ENCODE measurements at regions not wholly inside any gene's neighbourhood (a gene's known extent, or its start where the extent isn't known, plus 50 kb on each side); places are given as distances from the start of the nearest gene placed in this dataset.

DNA sequence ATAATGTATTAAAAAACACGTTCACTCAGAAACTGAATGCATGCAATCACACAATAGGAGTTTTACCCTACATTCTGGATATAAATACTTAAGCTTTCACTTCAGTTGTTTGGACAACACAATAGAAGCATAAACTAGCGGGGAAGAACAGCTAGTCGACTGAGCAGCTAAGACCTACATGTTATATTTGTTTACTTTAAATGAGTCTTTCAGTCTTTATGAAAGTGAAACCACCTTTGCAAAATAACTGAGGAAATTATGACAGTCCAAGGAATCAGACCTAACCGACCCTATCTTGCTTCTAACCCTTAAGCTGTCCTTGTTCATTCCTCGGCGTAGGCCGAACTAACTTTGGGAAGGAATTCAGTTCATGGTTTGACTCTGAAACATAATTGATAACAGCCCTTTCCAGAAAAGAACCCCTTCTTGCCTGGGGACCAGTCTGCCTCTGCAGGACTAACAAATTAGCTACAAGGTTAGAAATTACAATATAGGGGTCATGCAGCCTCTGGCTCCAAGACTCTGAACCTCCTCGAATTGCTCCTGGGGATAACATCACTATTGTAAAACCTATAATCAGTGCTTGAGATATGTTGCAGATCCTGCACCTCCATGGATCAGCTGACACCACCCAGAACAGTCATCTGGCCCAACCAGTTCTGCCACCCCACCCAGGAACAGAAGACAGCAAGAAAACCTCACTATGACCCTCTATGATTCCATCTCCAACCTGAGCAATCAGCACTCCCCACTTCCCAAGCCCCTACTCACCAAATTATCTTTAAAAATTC, 185.1 kb upstream of the KLF6 start:
- intact Hi-C loops (cut with micrococcal nuclease), result loop anchor here (1.0 to 10.0 kb wide), 7 partner anchors 9 to 515 kb away; no protein-coding TSS in a partner anchor
- Mint-ChIP-seq H3K4me1 (peaks cover 41 to 67% (median 54%) of the 10 kb centered on the region in 7 donors), H3K9me3 (peaks cover 0 to 19% (median 1%) of the 10 kb centered on the region in 11 donors), H3K27ac (peak overlapping the region; percentile 86 to 98 (median 95)), H3K27me3 (no peaks in the 10 kb centered on the region), H3K36me3 (peaks cover 3 to 37% (median 5%) of the 10 kb centered on the region in 5 donors), H3K4me3 (peak overlapping the region; percentile 25 to 88 (median 63))
- Histone ChIP-seq H3K4me3 (ENCODE audit: low read length) (peak overlapping the region; percentile 24), H3K27ac (ENCODE audit: low read depth, low read length) (peak overlapping the region; percentile 47), H3K4me1 (ENCODE audit: control insufficient read depth in 2 of 2, insufficient read depth in 2 of 2, low read length in 2 of 2) (peaks cover 50 to 51% of the 10 kb centered on the region in 2 donors), H3K9me3 (ENCODE audit: control insufficient read depth in 2 of 3, low read length in 3 of 3) (no peaks in the 10 kb centered on the region), H3K36me3 (ENCODE audit: control insufficient read depth in 2 of 3, insufficient read depth in 3 of 3, low read length in 3 of 3) (no peaks in the 10 kb centered on the region), H3K27me3 (ENCODE audit: control insufficient read depth in 2 of 2, insufficient read depth in 2 of 2, low read length in 2 of 2) (no peaks in the 10 kb centered on the region)
- DNase-seq, result no peak
- CTCF ChIA-PET, result interaction anchor here (0.7 kb wide), 1 partner anchor 36 kb away, joined by 3 read pairs; no protein-coding TSS in a partner anchor
- POLR2A ChIA-PET, result interaction anchor here (0.6 to 3.4 kb wide), 7 partner anchors 10 to 192 kb away, joined by 3 to 22 read pairs (median 4); partner anchors contain the start of gene KLF6
- no peak for ATAC-seq

DNA sequence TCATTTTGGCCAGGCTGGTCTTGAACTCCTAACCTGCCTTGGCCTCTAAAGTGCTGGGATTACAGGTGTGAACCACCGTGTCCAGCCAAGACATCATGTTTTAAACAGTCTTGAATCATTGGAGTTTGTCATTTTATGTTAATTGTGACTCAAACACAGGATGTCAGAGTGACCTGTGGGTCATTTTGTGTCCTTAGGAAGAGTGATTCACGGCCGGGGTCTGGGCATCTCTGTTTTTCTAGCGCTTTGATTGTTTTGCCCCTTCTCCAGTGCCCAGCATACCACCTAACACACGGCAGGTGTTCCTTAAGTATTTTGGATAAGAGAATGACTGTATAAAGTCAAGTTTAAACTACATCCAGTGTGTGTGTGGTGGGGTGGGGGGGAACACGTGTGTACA, 183.7 kb upstream of the KLF6 start:
- peaks cover 0 to 37% (median 4%) of the 10 kb centered on the region in 5 donors for H3K36me3 Mint-ChIP-seq
- Histone ChIP-seq H3K9me3 (ENCODE audit: control insufficient read depth in 2 of 3, low read length in 3 of 3) (no peaks in the 10 kb centered on the region), H3K36me3 (ENCODE audit: control insufficient read depth in 2 of 3, insufficient read depth in 3 of 3, low read length in 3 of 3) (no peaks in the 10 kb centered on the region), H3K27me3 (ENCODE audit: control insufficient read depth in 2 of 2, insufficient read depth in 2 of 2, low read length in 2 of 2) (no peaks in the 10 kb centered on the region), H3K27ac (ENCODE audit: low read depth, low read length) (no peak overlapping the region), H3K4me3 (ENCODE audit: low read length) (no peak overlapping the region), H3K4me1 (ENCODE audit: control insufficient read depth in 2 of 2, insufficient read depth in 2 of 2, low read length in 2 of 2) (peaks cover 49 to 51% of the 10 kb centered on the region in 2 donors)
- intact Hi-C loops (cut with micrococcal nuclease), result no loop called here
- DNase-seq, result no peak
- POLR2A ChIA-PET, result interaction anchor here (1.1 to 3.4 kb wide), 2 partner anchors 10 to 185 kb away, joined by 3 to 22 read pairs; partner anchors contain the start of gene KLF6
- no peak overlapping the region for H3K4me3 Mint-ChIP-seq
- no peaks in the 10 kb centered on the region for H3K27me3 Mint-ChIP-seq
- peak overlapping the region in 4 of 9 donors; percentile 19 to 98 (median 72) for H3K27ac Mint-ChIP-seq
- H3K9me3 Mint-ChIP-seq, result peaks cover 0 to 19% (median 1%) of the 10 kb centered on the region in 11 donors
- CTCF ChIA-PET, result no interaction called here
- no peak for ATAC-seq
- H3K4me1 Mint-ChIP-seq, result peaks cover 38 to 61% (median 46%) of the 10 kb centered on the region in 7 donors

DNA sequence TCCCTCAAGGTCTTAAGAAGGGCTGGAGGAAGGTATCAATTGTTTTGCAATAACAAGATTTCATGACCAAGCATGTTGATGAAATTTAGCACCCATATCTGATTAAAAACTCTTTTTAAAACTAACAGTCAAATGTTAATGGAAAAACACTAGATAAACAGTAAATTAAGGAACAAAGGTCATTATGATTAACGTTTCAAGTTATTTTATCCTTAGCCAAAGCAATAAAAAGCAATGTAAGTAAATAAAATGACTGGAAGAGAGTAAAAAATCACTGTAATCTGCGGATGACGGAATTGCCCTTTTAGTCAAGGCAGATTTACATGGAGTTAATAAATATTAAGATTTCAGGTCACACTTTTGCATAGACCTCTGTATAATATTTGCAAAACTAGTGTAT, 179.5 kb upstream of the KLF6 start:
- peaks cover 0 to 30% (median 4%) of the 10 kb centered on the region in 5 donors for H3K36me3 Mint-ChIP-seq
- H3K9me3 ChIP-seq (ENCODE audit: control insufficient read depth in 2 of 3, low read length in 3 of 3), result no peaks in the 10 kb centered on the region
- H3K9me3 Mint-ChIP-seq, result peaks cover 0 to 17% (median 1%) of the 10 kb centered on the region in 11 donors
- H3K27ac ChIP-seq (ENCODE audit: low read depth, low read length), result no peak overlapping the region
- no peak overlapping the region for H3K27ac Mint-ChIP-seq
- no peak overlapping the region for H3K4me3 Mint-ChIP-seq
- H3K4me3 ChIP-seq (ENCODE audit: low read length), result no peak overlapping the region
- H3K4me1 ChIP-seq (ENCODE audit: control insufficient read depth in 2 of 2, insufficient read depth in 2 of 2, low read length in 2 of 2), result peaks cover 20 to 42% of the 10 kb centered on the region in 2 donors
- CTCF ChIA-PET, result no interaction called here
- no peaks in the 10 kb centered on the region for H3K36me3 ChIP-seq (ENCODE audit: control insufficient read depth in 2 of 3, insufficient read depth in 3 of 3, low read length in 3 of 3)
- H3K27me3 Mint-ChIP-seq, result no peaks in the 10 kb centered on the region
- no peak for DNase-seq
- H3K27me3 ChIP-seq (ENCODE audit: control insufficient read depth in 2 of 2, insufficient read depth in 2 of 2, low read length in 2 of 2), result no peaks in the 10 kb centered on the region
- no peak for ATAC-seq
- intact Hi-C loops (cut with micrococcal nuclease), result no loop called here
- H3K4me1 Mint-ChIP-seq, result peaks cover 22 to 58% (median 29%) of the 10 kb centered on the region in 7 donors
- POLR2A ChIA-PET, result no interaction called here

DNA sequence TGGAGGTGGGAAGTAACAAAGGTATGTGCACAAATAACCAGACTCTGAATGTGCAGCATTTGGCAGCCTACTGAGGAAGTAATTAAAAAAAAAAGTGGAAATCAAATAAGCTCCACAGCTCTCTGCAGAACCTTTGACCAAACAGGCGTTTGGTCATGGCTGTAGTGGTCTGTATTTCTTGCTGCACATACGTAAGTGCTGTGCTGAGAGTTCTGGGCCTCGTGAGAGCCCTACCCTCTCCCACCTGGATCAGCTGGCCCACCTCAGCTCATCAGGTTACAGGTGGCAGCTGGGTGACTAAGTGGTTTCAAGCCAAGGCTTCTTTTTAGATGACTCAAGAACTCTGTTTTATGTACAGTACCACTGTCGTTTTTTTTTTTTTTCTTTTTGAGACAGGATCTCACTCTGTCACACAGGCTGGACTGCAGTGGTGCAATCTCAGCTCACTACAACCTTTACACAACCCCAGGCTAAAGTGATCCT, 178.2 kb upstream of the KLF6 start:
- Histone ChIP-seq H3K4me1 (ENCODE audit: control insufficient read depth in 2 of 2, insufficient read depth in 2 of 2, low read length in 2 of 2) (peaks cover 12 to 33% of the 10 kb centered on the region in 2 donors), H3K27ac (ENCODE audit: low read depth, low read length) (no peak overlapping the region), H3K36me3 (ENCODE audit: control insufficient read depth in 2 of 3, insufficient read depth in 3 of 3, low read length in 3 of 3) (no peaks in the 10 kb centered on the region), H3K4me3 (ENCODE audit: low read length) (no peak overlapping the region), H3K27me3 (ENCODE audit: control insufficient read depth in 2 of 2, insufficient read depth in 2 of 2, low read length in 2 of 2) (no peaks in the 10 kb centered on the region), H3K9me3 (ENCODE audit: control insufficient read depth in 2 of 3, low read length in 3 of 3) (no peaks in the 10 kb centered on the region)
- H3K27me3 Mint-ChIP-seq, result no peaks in the 10 kb centered on the region
- H3K27ac Mint-ChIP-seq, result peak overlapping the region in 1 of 9 donors; percentile 26
- ChIA-PET CTCF (interaction anchor here (0.7 kb wide), 1 partner anchor 206 kb away, joined by 5 read pairs; no protein-coding TSS in a partner anchor), POLR2A (interaction anchor here (1.0 to 1.5 kb wide), 3 partner anchors 9 to 178 kb away, joined by 3 to 5 read pairs (median 5); partner anchors contain the start of gene KLF6)
- intact Hi-C loops (cut with micrococcal nuclease), result loop anchor here in 1 of 2 donors (1.0 kb wide), 1 partner anchor 30 kb away; no protein-coding TSS in a partner anchor
- no peak overlapping the region for H3K4me3 Mint-ChIP-seq
- H3K9me3 Mint-ChIP-seq, result peaks cover 0 to 17% (median 0%) of the 10 kb centered on the region in 11 donors
- H3K36me3 Mint-ChIP-seq, result peaks cover 0 to 24% (median 4%) of the 10 kb centered on the region in 5 donors
- ATAC-seq, result no peak
- peaks cover 19 to 53% (median 21%) of the 10 kb centered on the region in 7 donors for H3K4me1 Mint-ChIP-seq
- no peak for DNase-seq

DNA sequence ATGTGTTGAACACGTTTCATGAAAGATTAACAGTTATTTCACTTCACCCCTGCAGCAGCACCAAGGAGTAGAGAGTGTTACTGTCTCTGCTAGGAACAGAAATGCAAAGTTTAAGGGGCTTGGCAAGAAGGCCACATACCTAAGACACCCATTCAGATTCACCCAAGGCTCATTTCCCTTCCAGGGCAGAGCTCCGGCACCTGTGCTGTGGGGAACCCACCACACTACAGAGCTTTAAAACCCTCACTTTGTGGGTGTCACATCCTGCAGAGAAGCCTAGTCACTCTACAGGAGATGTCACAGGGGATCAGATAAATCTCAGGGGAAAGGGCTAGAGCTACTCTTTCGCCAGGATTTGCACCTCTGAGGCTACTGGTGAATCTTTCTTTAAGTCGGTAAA, 176.1 kb upstream of the KLF6 start:
- peak; percentile 92 for ATAC-seq
- H3K4me3 Mint-ChIP-seq, result peak overlapping the region in 6 of 10 donors; percentile 8 to 70 (median 28)
- Histone ChIP-seq H3K4me3 (ENCODE audit: low read length) (no peak overlapping the region), H3K27me3 (ENCODE audit: control insufficient read depth in 2 of 2, insufficient read depth in 2 of 2, low read length in 2 of 2) (no peaks in the 10 kb centered on the region), H3K27ac (ENCODE audit: low read depth, low read length) (no peak overlapping the region), H3K9me3 (ENCODE audit: control insufficient read depth in 2 of 3, low read length in 3 of 3) (no peaks in the 10 kb centered on the region), H3K36me3 (ENCODE audit: control insufficient read depth in 2 of 3, insufficient read depth in 3 of 3, low read length in 3 of 3) (no peaks in the 10 kb centered on the region), H3K4me1 (ENCODE audit: control insufficient read depth in 2 of 2, insufficient read depth in 2 of 2, low read length in 2 of 2) (peaks cover 12 to 33% of the 10 kb centered on the region in 2 donors)
- CTCF ChIA-PET, result interaction anchor here (1.5 kb wide), 1 partner anchor 21 kb away, joined by 3 read pairs; no protein-coding TSS in a partner anchor
- intact Hi-C loops (cut with micrococcal nuclease), result loop anchor here (1.0 kb wide), 4 partner anchors 9 to 12 kb away; no protein-coding TSS in a partner anchor
- H3K4me1 Mint-ChIP-seq, result peaks cover 12 to 43% (median 18%) of the 10 kb centered on the region in 7 donors
- POLR2A ChIA-PET, result interaction anchor here (0.9 to 2.2 kb wide), 10 partner anchors 9 to 177 kb away, joined by 3 to 25 read pairs (median 3); partner anchors contain the start of gene KLF6
- H3K27ac Mint-ChIP-seq, result peak overlapping the region in 8 of 9 donors; percentile 10 to 84 (median 50)
- peak in 6 of 9 donors; percentile 32 to 55 (median 40) for DNase-seq
- H3K9me3 Mint-ChIP-seq, result peaks cover 0 to 5% (median 0%) of the 10 kb centered on the region in 11 donors
- no peaks in the 10 kb centered on the region for H3K27me3 Mint-ChIP-seq
- H3K36me3 Mint-ChIP-seq, result peaks cover 0 to 9% (median 0%) of the 10 kb centered on the region in 5 donors

DNA sequence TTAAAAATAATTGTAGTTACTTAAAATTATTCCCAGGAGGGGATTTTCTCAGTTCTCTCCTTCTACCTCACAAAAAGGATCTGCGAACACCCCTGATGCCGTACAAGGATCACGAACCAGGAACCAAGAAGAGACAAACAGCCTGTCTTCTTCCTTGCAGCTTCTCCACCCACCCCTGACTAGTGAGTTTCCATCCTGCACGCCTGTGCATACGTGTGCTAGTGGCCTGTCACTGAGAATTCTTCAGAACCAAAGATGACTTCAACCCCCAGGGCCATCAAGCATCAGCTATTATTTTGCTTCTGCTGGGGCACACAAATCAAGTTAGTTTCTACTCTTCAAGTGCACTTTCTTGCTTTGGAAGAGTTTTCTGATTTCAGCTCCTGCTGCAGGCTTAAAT, 175.5 kb upstream of the KLF6 start:
- peaks cover 12 to 43% (median 18%) of the 10 kb centered on the region in 7 donors for H3K4me1 Mint-ChIP-seq
- intact Hi-C loops (cut with micrococcal nuclease), result no loop called here
- Histone ChIP-seq H3K4me3 (ENCODE audit: low read length) (no peak overlapping the region), H3K27me3 (ENCODE audit: control insufficient read depth in 2 of 2, insufficient read depth in 2 of 2, low read length in 2 of 2) (no peaks in the 10 kb centered on the region), H3K27ac (ENCODE audit: low read depth, low read length) (no peak overlapping the region), H3K4me1 (ENCODE audit: control insufficient read depth in 2 of 2, insufficient read depth in 2 of 2, low read length in 2 of 2) (peaks cover 12 to 33% of the 10 kb centered on the region in 2 donors), H3K9me3 (ENCODE audit: control insufficient read depth in 2 of 3, low read length in 3 of 3) (no peaks in the 10 kb centered on the region), H3K36me3 (ENCODE audit: control insufficient read depth in 2 of 3, insufficient read depth in 3 of 3, low read length in 3 of 3) (no peaks in the 10 kb centered on the region)
- H3K27me3 Mint-ChIP-seq, result no peaks in the 10 kb centered on the region
- peak overlapping the region in 4 of 9 donors; percentile 10 to 84 (median 66) for H3K27ac Mint-ChIP-seq
- ChIA-PET CTCF (interaction anchor here (1.5 kb wide), 1 partner anchor 22 kb away, joined by 3 read pairs; no protein-coding TSS in a partner anchor), POLR2A (interaction anchor here (0.6 to 2.2 kb wide), 10 partner anchors 10 to 176 kb away, joined by 3 to 25 read pairs (median 4); partner anchors contain the start of gene KLF6)
- peaks cover 0 to 5% (median 0%) of the 10 kb centered on the region in 11 donors for H3K9me3 Mint-ChIP-seq
- peak overlapping the region in 1 of 10 donors; percentile 70 for H3K4me3 Mint-ChIP-seq
- ATAC-seq (no peak), DNase-seq (no peak)
- peaks cover 0 to 7% (median 0%) of the 10 kb centered on the region in 5 donors for H3K36me3 Mint-ChIP-seq

All from naive thymus-derived CD4-positive, alpha-beta T cell (primary cell).